SU-DHL-6 (cell line): ENCODE measurements at regions not wholly inside any gene's neighbourhood (a gene's known extent, or its start where the extent isn't known, plus 50 kb on each side); places are given as distances from the start of the nearest gene placed in this dataset.
"Not testable (repeated sequence)": the region's sequence is repeated elsewhere in the genome, so short reads cannot be mapped to it uniquely, and the experiment has no call there.

ENCODE experiments used
- H2AFZ ChIP-seq: fragments of 200-600 bp; sonication (generic); 2 replicates; pipeline ENCODE4 v1.6.1; 2014; ENCODE audit warnings: low read depth, mild to moderate bottlenecking, moderate library complexity, mixed read lengths, antibody characterized with exemption, low read length; ENCODE audit not compliant: severe bottlenecking
- H3F3A ChIP-seq: fragments of 200-600 bp; shearing (Covaris generic); 2 replicates; pipeline ENCODE4 v1.6.0; 2016; ENCODE audit warnings: antibody characterized with exemption, mild to moderate bottlenecking; ENCODE audit not compliant: insufficient read depth
- H3K27ac ChIP-seq: fragments of 200-600 bp; sonication (generic); 2 replicates; pipeline ENCODE4 v1.5.1; 2016; ENCODE audit warnings: low read depth, mild to moderate bottlenecking, low read length, moderate library complexity, mixed read lengths
- H3K27me3 ChIP-seq: fragments of 200-600 bp; sonication (generic), shearing (Covaris generic); 2 replicates; pipeline ENCODE4 v1.6.0; 2014; ENCODE audit warnings: mild to moderate bottlenecking, low read length
- H3K36me3 ChIP-seq: fragments of 200-600 bp; sonication (generic); 2 replicates; pipeline ENCODE4 v1.6.1; 2014; ENCODE audit warnings: mild to moderate bottlenecking, low read length, mixed read lengths
- H3K4me2 ChIP-seq: fragments of 300-600, 200-600 bp; shearing (Covaris generic), sonication (generic); 2 replicates; pipeline ENCODE4 v1.6.0; 2014; ENCODE audit warnings: low read length, low read depth, mild to moderate bottlenecking; ENCODE audit not compliant: poor library complexity, severe bottlenecking
- H3K4me3 ChIP-seq: fragments of 200-600 bp; sonication (generic); 2 replicates; pipeline ENCODE4 v1.5.1; 2014; ENCODE audit warnings: antibody characterized with exemption, low read length, mild to moderate bottlenecking, mixed read lengths; ENCODE audit not compliant: insufficient read depth, poor library complexity, severe bottlenecking
- H3K79me2 ChIP-seq: fragments of 200-600 bp; sonication (generic); 2 replicates; pipeline ENCODE4 v1.6.1; 2014; ENCODE audit warnings: mild to moderate bottlenecking, low read length, moderate library complexity; ENCODE audit not compliant: insufficient read depth
- H3K9ac ChIP-seq: fragments of 200-600 bp; sonication (generic); 2 replicates; pipeline ENCODE4 v1.7.0; 2014; ENCODE audit warnings: mild to moderate bottlenecking, low read length
- H3K9me2 ChIP-seq: fragments of 200-600 bp; sonication (generic); replicated peaks from 2 replicates; pipeline ENCODE4 v1.6.1; 2014; ENCODE audit warnings: low read length; ENCODE audit not compliant: insufficient read depth
- H3K9me3 ChIP-seq: fragments of 200-600 bp; sonication (generic); 2 replicates; pipeline ENCODE4 v1.6.1; 2014; ENCODE audit warnings: low read length, mixed read lengths; ENCODE audit not compliant: insufficient read depth
- H4K20me1 ChIP-seq: fragments of 200-600 bp; sonication (generic); 2 replicates; pipeline ENCODE4 v1.6.1; 2014; ENCODE audit warnings: low read depth, mild to moderate bottlenecking, antibody characterized with exemption, low read length, moderate library complexity, mixed read lengths
- CTCF ChIP-seq: fragments of 200-600 bp; sonication (generic); IDR thresholded peaks from one replicate; pipeline ENCODE4 v1.5.1; 2017; ENCODE audit warnings: antibody characterized with exemption, mild to moderate bottlenecking, low read length, moderate library complexity; ENCODE audit not compliant: insufficient read depth, poor library complexity, severe bottlenecking
- EZH2phosphoT487 ChIP-seq: fragments of 200-600 bp; sonication (generic), shearing (Covaris generic); conservative IDR thresholded peaks from 2 replicates; pipeline ENCODE4 v1.6.1; 2018; ENCODE audit warnings: mild to moderate bottlenecking, antibody characterized with exemption, low read length, moderate library complexity, mixed read lengths

- Histone ChIP-seq H3K79me2 (no peaks in the 10 kb centered on the region), H3K27me3 (no peaks in the 10 kb centered on the region), H2AFZ (no peak overlapping the region), H3K9me3 (no peaks in the 10 kb centered on the region), H3K4me2 (no peak overlapping the region), H3K27ac (no peak overlapping the region), H3K4me3 (no peak overlapping the region), H3K9me2 (no peaks in the 10 kb centered on the region), H3K36me3 (no peaks in the 10 kb centered on the region), H3K9ac (no peak overlapping the region), H3F3A (no peaks in the 10 kb centered on the region), H4K20me1 (no peaks in the 10 kb centered on the region)
- no peak for TF ChIP-seq CTCF
- TF ChIP-seq EZH2phosphoT487: no peak
Observed at GRCh38 chr15:99818872-99819271, 85.6 kb upstream of the LYSMD4 start.

- not testable (repeated sequence) for H3K27me3 ChIP-seq, H3K36me3 ChIP-seq, H4K20me1 ChIP-seq, H3K9me2 ChIP-seq, H3K27ac ChIP-seq, H3K9ac ChIP-seq, H3K9me3 ChIP-seq, H3F3A ChIP-seq, H2AFZ ChIP-seq, H3K4me2 ChIP-seq, H3K4me3 ChIP-seq, H3K79me2 ChIP-seq
Observed at GRCh38 chr15:99816862-99817261, 83.6 kb upstream of the LYSMD4 start.

GRCh38 chr15:99810663-99811062 is 77.4 kb upstream of the LYSMD4 start:
- H3K9me2 ChIP-seq, H4K20me1 ChIP-seq, H2AFZ ChIP-seq, H3K79me2 ChIP-seq, H3K36me3 ChIP-seq, H3K27ac ChIP-seq, H3K9me3 ChIP-seq, H3K4me2 ChIP-seq, H3K4me3 ChIP-seq, H3K9ac ChIP-seq, H3F3A ChIP-seq, H3K27me3 ChIP-seq: not testable (repeated sequence)

GRCh38 chr15:99799854-99800250 is 66.6 kb upstream of the LYSMD4 start:
- H4K20me1 ChIP-seq, H3K9me2 ChIP-seq, H3K79me2 ChIP-seq, H3K9ac ChIP-seq, H3K4me2 ChIP-seq, H3K27me3 ChIP-seq, H3K4me3 ChIP-seq, H2AFZ ChIP-seq, H3K27ac ChIP-seq, H3F3A ChIP-seq, H3K36me3 ChIP-seq, H3K9me3 ChIP-seq: not testable (repeated sequence)

GRCh38 chr15:99799182-99799853 is 66.1 kb upstream of the LYSMD4 start:
- H3K9ac ChIP-seq, H3K4me2 ChIP-seq: not testable (repeated sequence)

GRCh38 chr15:99796940-99797870 is 64.0 kb upstream of the LYSMD4 start:
- not testable (repeated sequence) for H3K36me3 ChIP-seq, H4K20me1 ChIP-seq, H3K27me3 ChIP-seq, H3K9me2 ChIP-seq, H3K79me2 ChIP-seq, H3K4me3 ChIP-seq, H2AFZ ChIP-seq, H3K9ac ChIP-seq, H3K27ac ChIP-seq, H3F3A ChIP-seq, H3K9me3 ChIP-seq, H3K4me2 ChIP-seq

More at GRCh38 chr15:99799182-99799853, 66.1 kb upstream of the LYSMD4 start:
- H3K9me3 ChIP-seq, H2AFZ ChIP-seq, H3K4me3 ChIP-seq, H3K27me3 ChIP-seq, H3K36me3 ChIP-seq, H3F3A ChIP-seq, H3K79me2 ChIP-seq, H3K9me2 ChIP-seq, H4K20me1 ChIP-seq, H3K27ac ChIP-seq: not testable (repeated sequence)
